ENCODE measurements at regions not wholly inside any gene's neighbourhood (a gene's known extent, or its start where the extent isn't known, plus 50 kb on each side); places are given as distances from the start of the nearest gene placed in this dataset.

- H3K27me3 ChIP-seq (ENCODE audit: control insufficient read depth in 3 of 3, insufficient read depth in 3 of 3, low read length in 2 of 3): no peaks in the 10 kb centered on the region
- H3K9ac ChIP-seq (ENCODE audit: insufficient read depth in 1 of 2, low read length in 2 of 2): peak overlapping the region; percentile 99 to 100
- peaks cover 0 to 2% (median 0%) of the 10 kb centered on the region in 4 donors for H3K9me3 ChIP-seq (ENCODE audit: control insufficient read depth in 4 of 4, insufficient read depth in 3 of 4, low read length in 3 of 4)
- DNase-seq: peak; percentile 98 to 100 (median 100)
- WGBS, 2 donors: 0 to 1% methylated on average over 53 of the region's 53 CpGs
- peak overlapping the region; percentile 70 for H3K4me3 ChIP-seq
- H3K4me1 ChIP-seq (ENCODE audit: control insufficient read depth in 5 of 5, insufficient read depth in 5 of 5, low read length in 5 of 5): peaks cover 0 to 6% (median 4%) of the 10 kb centered on the region in 5 donors
- peak; percentile 92 for ATAC-seq (ENCODE audit: insufficient read depth, low FRiP score)
- peak overlapping the region; percentile 96 to 100 for H3K27ac ChIP-seq (ENCODE audit: low read depth in 1 of 2, low read length in 1 of 2)
- peaks cover 0 to 11% (median 1%) of the 10 kb centered on the region in 4 donors for H3K36me3 ChIP-seq (ENCODE audit: control insufficient read depth in 4 of 4, insufficient read depth in 4 of 4, low read length in 4 of 4)
- no peak for TF ChIP-seq CTCF (IDR thresholded peaks at IDR 0.05; ENCODE audit: control extremely low read depth, extremely low read depth)
Measured at GRCh38 chr6:26285143-26286134, 79.6 kb upstream of the BTN3A2 start.

GRCh38 chr6:26286168-26286877, 78.7 kb upstream of the BTN3A2 start:
- peaks cover 0 to 8% (median 0%) of the 10 kb centered on the region in 4 donors for H3K36me3 ChIP-seq (ENCODE audit: control insufficient read depth in 4 of 4, insufficient read depth in 4 of 4, low read length in 4 of 4)
- H3K27ac ChIP-seq (ENCODE audit: low read depth in 1 of 2, low read length in 1 of 2): peak overlapping the region; percentile 96 to 100
- peaks cover 0 to 2% (median 0%) of the 10 kb centered on the region in 4 donors for H3K9me3 ChIP-seq (ENCODE audit: control insufficient read depth in 4 of 4, insufficient read depth in 3 of 4, low read length in 3 of 4)
- WGBS, 2 donors: 3 to 5% methylated on average over 18 of the region's 18 CpGs
- ATAC-seq (ENCODE audit: insufficient read depth, low FRiP score): peak; percentile 31
- peak overlapping the region; percentile 30 for H3K4me3 ChIP-seq
- TF ChIP-seq CTCF (IDR thresholded peaks at IDR 0.05; ENCODE audit: control extremely low read depth, extremely low read depth): no peak
- no peaks in the 10 kb centered on the region for H3K27me3 ChIP-seq (ENCODE audit: control insufficient read depth in 3 of 3, insufficient read depth in 3 of 3, low read length in 2 of 3)
- peak overlapping the region; percentile 99 to 100 for H3K9ac ChIP-seq (ENCODE audit: insufficient read depth in 1 of 2, low read length in 2 of 2)
- peaks cover 0 to 6% (median 4%) of the 10 kb centered on the region in 5 donors for H3K4me1 ChIP-seq (ENCODE audit: control insufficient read depth in 5 of 5, insufficient read depth in 5 of 5, low read length in 5 of 5)
- DNase-seq: peak; percentile 87 to 97 (median 94)

GRCh38 chr6:26288155-26288554, 76.8 kb upstream of the BTN3A2 start:
- Histone ChIP-seq H3K27me3 (ENCODE audit: control insufficient read depth in 3 of 3, insufficient read depth in 3 of 3, low read length in 2 of 3) (no peaks in the 10 kb centered on the region), H3K9ac (ENCODE audit: insufficient read depth in 1 of 2, low read length in 2 of 2) (no peak overlapping the region), H3K4me1 (ENCODE audit: control insufficient read depth in 5 of 5, insufficient read depth in 5 of 5, low read length in 5 of 5) (peaks cover 0 to 6% (median 2%) of the 10 kb centered on the region in 5 donors), H3K36me3 (ENCODE audit: control insufficient read depth in 4 of 4, insufficient read depth in 4 of 4, low read length in 4 of 4) (peaks cover 0 to 8% (median 0%) of the 10 kb centered on the region in 4 donors), H3K9me3 (ENCODE audit: control insufficient read depth in 4 of 4, insufficient read depth in 3 of 4, low read length in 3 of 4) (peaks cover 0 to 2% (median 0%) of the 10 kb centered on the region in 4 donors), H3K27ac (ENCODE audit: low read depth in 1 of 2, low read length in 1 of 2) (no peak overlapping the region), H3K4me3 (no peak overlapping the region)
- no peak for DNase-seq
- ATAC-seq (ENCODE audit: insufficient read depth, low FRiP score): no peak
- WGBS, 2 donors: 83 to 90% methylated on average over 6 of the region's 6 CpGs
- TF ChIP-seq CTCF (IDR thresholded peaks at IDR 0.05; ENCODE audit: control extremely low read depth, extremely low read depth): no peak
